GM12891 (cell line): ENCODE measurements at regions not wholly inside any gene's neighbourhood (a gene's known extent, or its start where the extent isn't known, plus 50 kb on each side); places are given as distances from the start of the nearest gene placed in this dataset.

ENCODE experiments used
- DNase-seq: peaks from one replicate; pipeline ENCODE4 v3.0.0; 2011; ENCODE audit warnings: low spot score; ENCODE audit not compliant: insufficient read length
- FAIRE-seq: peaks from 2 replicates; lab custom pipeline; 2011; peaks lifted over from hg19 to GRCh38; lab: Jason Lieb, UNC
- PAX5 ChIP-seq: IDR thresholded peaks from 2 replicates; pipeline ENCODE4 v1.6.1; 2011; ENCODE audit warnings: low read length, moderate library complexity, mild to moderate bottlenecking; ENCODE audit not compliant: insufficient read depth, severe bottlenecking
- POLR2A ChIP-seq: IDR thresholded peaks from 2 replicates; pipeline ENCODE4 v1.6.1; 2011; ENCODE audit warnings: low read depth, low read length, control low read depth
- POLR2AphosphoS5 ChIP-seq: IDR thresholded peaks from 2 replicates; pipeline ENCODE4 v1.6.1; 2011; ENCODE audit warnings: low read depth, low read length, control low read depth
- POU2F2 ChIP-seq: IDR thresholded peaks from 2 replicates; pipeline ENCODE4 v1.6.1; 2011; ENCODE audit warnings: low read depth, mild to moderate bottlenecking, control low read depth, low read length, moderate library complexity
- SPI1 ChIP-seq: IDR thresholded peaks from 2 replicates; pipeline ENCODE4 v1.6.1; 2011; ENCODE audit warnings: low read depth, low read length, control low read depth
- TAF1 ChIP-seq: IDR thresholded peaks from 2 replicates; pipeline ENCODE4 v1.6.1; 2011; ENCODE audit warnings: low read depth, low read length, control low read depth

DNA sequence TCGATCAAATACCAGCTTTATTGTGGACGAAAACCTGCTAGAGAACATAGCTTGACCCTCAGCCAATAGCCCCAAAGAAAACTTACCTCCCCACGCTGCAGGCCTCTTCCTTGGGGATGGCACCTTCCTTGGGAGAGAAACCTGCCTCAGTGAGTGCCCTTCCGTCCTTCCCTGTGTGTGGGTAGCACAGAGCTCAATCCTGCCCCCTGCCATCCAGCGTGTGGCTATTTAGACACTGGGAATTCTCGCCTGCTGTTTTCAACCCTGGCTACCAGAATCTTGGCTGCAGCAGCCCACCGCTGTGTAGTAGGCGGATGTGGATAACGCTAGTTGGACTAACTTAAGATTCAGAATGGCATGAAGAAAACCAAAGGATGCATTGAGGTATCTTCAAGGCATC lies 238.2 kb downstream of the TEX36 start:
- TF ChIP-seq POLR2A = no peak
- no peak for TF ChIP-seq TAF1
- TF ChIP-seq POLR2AphosphoS5 = no peak
- no peak for TF ChIP-seq SPI1
- TF ChIP-seq PAX5 = no peak
- TF ChIP-seq POU2F2 = no peak
- DNase-seq (no peak), FAIRE-seq (no peak)

DNA sequence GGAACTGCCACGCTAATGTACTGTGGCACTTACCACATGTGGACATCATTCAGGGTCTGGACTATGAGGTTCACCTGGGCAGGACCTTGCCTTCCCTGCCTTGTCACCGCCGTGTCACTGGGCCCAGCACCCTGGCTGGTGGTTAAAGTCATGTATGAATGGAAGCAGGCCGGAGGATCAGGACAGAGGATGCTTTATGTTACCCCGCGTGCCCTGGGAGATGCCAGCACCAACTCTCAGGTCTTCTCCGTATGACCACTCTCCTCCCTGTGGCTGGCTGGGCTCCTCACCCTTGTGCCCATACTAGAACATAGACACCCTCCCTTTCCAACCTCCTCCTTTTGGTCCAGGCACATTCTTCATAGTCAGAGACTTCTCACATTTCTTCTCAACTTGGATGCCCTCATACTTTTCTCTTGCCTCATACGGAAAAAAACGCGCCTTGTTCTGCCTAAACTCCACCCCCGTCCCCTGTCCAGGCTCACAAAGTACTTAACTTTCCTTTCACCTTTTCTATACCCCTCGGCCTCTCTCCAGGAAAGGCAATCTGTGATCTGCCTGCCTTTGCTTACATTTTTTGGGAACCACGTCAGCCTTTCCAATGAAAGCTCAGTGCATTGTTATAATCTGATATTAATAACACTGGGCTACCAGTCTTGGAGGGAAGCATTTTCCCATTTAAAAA lies 240.0 kb downstream of the TEX36 start:
- no peak for TF ChIP-seq PAX5
- no peak for TF ChIP-seq POLR2A
- no peak for TF ChIP-seq POU2F2
- TF ChIP-seq TAF1 = no peak
- no peak for TF ChIP-seq POLR2AphosphoS5
- TF ChIP-seq SPI1 = no peak
- FAIRE-seq (no peak), DNase-seq (no peak)

DNA sequence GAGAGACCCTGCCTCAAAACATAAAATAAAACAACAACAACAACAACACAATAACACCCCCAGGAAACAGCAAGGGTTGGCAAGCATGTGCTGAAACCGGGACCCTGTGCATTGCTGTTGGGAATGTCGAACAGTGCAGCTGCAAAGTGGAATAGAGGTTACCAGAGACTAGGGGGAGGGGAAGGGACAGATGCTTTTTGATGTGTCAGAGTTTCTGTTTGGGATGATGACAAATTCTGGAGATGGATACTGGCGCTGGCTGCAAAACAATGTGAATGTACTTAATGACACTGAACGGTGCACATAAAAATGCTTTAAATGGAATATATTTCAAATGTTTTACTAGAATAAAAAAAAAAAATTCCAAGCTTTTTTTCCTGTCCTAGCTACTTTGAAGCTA lies 241.8 kb downstream of the TEX36 start:
- no peak for TF ChIP-seq PAX5
- TF ChIP-seq SPI1 = no peak
- no peak for TF ChIP-seq TAF1
- no peak for TF ChIP-seq POU2F2
- no peak for TF ChIP-seq POLR2A
- no peak for FAIRE-seq
- no peak for DNase-seq

DNA sequence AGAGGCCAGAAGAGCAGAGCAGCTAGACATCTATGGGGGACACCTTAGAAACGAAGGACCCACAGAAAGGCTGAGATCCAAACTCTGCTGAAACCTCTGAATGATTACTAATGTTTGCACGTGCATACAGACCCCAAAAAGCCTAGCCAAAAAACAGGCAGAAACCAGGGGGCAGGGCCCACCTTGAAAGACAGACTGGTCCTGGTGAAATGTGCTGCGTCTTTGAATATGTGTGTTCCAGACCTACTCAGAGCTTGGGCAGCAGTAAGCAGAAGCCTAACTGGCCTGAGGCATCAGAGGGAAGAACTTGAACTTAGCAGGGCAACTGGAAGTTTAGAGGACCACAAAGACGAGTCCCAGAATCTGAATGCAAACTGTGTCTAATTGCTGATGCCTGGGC lies 251.8 kb downstream of the TEX36 start:
- TF ChIP-seq PAX5 (no peak), POLR2AphosphoS5 (no peak), POLR2A (no peak), TAF1 (no peak), SPI1 (no peak), POU2F2 (no peak)
- DNase-seq (no peak), FAIRE-seq (no peak)

DNA sequence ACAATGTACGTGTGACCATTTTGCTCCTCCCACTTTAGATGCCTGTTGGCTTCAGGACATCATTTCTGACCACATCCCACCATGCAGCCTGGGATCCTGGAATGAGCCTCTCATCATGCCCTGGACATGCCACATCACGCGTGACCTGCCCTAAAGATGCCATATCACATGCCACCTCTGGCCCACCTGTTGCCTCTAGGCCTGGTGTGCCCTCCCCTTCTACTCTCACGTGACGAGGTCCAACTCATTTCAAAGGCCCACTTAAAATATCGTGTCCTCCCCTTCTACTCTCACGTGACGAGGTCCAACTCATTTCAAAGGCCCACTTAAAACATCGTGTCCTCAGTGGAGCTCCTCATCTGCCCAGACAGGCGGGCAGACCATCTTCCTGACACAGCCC lies 254.9 kb downstream of the TEX36 start:
- no peak for FAIRE-seq
- TF ChIP-seq TAF1 (no peak), POLR2AphosphoS5 (no peak), SPI1 (no peak), POU2F2 (no peak), POLR2A (no peak), PAX5 (no peak)
- DNase-seq = no peak

DNA sequence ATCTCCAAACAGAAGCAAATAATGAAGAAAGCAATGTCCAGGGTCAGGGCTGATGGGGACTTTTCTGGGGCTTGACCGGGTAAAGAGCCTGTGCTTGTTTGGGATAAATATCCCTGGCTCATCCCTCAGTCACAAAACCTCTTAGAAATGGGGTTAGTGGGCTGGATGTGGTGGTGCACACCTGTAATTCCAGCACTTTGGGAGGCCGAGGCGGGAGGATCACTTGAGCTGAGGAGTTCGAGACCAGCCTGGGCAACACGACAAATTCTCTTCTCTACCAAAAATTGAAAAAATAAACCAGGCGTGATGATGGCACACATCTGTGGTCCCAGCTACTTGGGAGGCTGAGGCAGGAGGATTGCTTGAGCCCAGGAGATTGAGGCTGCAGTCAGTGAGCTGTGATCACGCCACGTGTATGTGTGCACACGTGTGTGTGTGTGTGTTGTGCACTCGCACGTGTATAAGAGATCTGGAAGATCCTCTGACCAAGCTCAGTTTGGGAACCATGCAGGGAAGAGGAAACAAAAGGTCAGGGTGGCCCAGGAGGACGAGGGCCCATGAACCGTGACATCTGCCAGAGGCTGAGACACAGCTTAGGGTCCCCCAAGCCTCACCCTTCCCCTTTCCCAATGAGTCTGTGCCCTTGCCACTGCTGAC lies 258.6 kb downstream of the TEX36 start:
- no peak for FAIRE-seq
- DNase-seq = no peak
- TF ChIP-seq POLR2A (no peak), POU2F2 (no peak), PAX5 (no peak), POLR2AphosphoS5 (no peak), SPI1 (no peak), TAF1 (no peak)

DNA sequence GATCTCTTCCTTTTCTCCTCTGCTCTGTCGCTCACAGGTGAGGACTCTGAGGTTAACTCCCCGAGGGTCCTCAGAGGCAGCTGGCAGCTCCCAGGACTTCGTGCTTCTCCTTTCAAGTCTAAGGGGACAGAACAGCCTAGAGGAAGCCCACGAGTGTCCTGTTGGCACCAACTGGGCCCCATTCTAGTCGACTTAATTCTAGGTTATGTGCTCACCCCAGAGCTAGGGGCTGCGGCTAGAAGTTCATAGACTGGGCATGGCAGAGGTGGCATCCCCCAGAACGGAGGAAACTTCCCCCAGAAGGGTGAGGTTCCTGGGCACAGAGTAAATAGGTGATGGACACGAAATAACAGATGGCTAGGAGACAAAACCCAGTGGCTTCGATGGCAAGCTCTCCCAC lies 259.4 kb downstream of the TEX36 start:
- FAIRE-seq = no peak
- TF ChIP-seq SPI1 (no peak), PAX5 (no peak), POLR2AphosphoS5 (no peak), POLR2A (no peak), POU2F2 (no peak), TAF1 (no peak)
- no peak for DNase-seq

DNA sequence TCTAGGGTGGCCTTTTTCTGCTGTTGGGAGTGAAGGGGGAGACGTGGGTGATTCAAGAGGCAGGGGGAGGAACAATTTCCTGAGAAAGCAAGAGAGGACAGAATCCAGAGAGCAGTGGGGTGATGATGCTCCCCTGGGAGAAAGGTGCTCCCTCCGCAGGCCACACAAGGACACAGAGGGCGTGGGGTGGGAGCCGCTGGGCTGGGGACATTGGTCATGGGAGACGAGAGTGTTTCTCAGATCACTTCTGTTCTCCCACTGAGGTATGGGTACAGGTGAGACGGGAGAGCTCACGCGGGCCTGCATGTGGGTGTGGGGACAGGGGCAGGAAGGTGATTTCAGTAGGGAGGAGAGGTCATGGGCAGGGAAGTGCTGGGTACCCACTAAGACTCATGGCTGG lies 259.5 kb upstream of the CTBP2 start:
- FAIRE-seq = no peak
- TF ChIP-seq TAF1 = no peak
- no peak for DNase-seq

DNA sequence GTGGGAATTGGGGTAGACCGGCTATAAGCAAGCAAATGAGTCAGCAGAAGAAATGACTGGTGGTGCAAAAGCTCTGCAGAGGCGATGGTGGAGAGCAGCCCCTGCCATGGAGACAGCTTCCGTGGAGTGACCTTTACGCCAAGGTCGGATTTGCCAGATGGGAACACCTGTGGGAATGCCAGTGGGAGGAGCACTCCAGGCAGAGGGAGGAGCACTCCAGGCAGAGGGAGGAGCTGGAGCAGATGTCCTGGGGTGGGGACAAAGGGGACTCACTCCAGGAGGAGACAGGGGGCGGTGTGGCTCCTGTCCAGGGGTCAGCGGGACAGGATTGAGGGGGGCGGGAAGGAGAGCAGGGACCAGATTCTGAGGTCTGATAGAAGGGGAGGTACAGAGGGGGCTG lies 258.8 kb upstream of the CTBP2 start:
- FAIRE-seq (no peak), DNase-seq (no peak)
- TF ChIP-seq POLR2A (no peak), SPI1 (no peak), TAF1 (no peak), PAX5 (no peak), POLR2AphosphoS5 (no peak), POU2F2 (no peak)

DNA sequence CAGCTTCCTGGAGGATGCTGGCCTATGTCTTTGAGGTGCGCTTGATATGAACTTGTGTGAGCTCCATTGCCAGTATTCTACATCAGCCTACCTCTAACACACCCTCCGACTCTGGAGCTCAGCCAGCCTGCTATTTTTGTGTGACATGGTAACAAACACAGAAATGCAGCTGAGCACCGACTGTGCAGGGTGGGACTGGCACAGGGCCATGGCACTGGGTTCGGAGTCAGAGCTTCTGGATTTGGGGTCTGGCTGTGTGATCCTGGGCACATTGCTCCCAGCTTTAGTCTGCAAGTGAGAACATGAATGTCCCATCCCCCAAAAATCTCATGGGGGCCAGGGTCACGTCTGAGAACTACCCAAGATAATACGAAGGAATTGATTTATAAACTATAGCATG lies 257.2 kb upstream of the CTBP2 start:
- FAIRE-seq = no peak
- no peak for TF ChIP-seq POLR2AphosphoS5
- no peak for TF ChIP-seq PAX5
- no peak for TF ChIP-seq POU2F2
- DNase-seq = no peak

DNA sequence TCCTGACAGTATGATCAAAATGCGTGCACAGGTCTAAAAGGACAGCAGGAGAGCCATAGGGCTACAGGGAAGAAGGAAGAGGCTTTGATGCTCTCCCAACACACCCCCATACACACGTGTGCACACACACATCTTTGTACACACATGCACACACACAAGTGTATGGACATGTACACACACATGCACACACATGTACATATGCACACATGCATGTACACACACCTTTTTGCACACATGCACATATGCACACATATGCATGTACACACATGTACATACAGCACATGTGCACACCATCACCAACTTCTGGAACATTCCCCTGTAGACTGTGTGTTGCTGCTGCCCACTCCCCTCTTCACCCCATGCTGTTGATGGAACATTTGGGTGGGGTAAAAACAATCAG lies 255.6 kb upstream of the CTBP2 start:
- DNase-seq = no peak
- TF ChIP-seq PAX5 = no peak
- no peak for TF ChIP-seq POLR2A
- no peak for TF ChIP-seq SPI1
- no peak for TF ChIP-seq POLR2AphosphoS5
- TF ChIP-seq TAF1 = no peak
- no peak for TF ChIP-seq POU2F2
- no peak for FAIRE-seq
